T-helper 1 cell treated with Interleukin-12 subunit alpha and Interleukin-12 subunit beta and Interleukin-4 antibody, amounts not matched to agents 30 μg/mL and 1 μg/mL, for 36 hours (primary cell): ENCODE measurements at regions not wholly inside any gene's neighbourhood (a gene's known extent, or its start where the extent isn't known, plus 50 kb on each side); places are given as distances from the start of the nearest gene placed in this dataset.

Experiments
- H3K27ac Mint-ChIP-seq: one replicate; pipeline ENCODE4 v1.8.0; 2021; ENCODE audit warnings: mild to moderate bottlenecking, mixed read lengths
- H3K27me3 Mint-ChIP-seq: one replicate; pipeline ENCODE4 v1.8.0; 2021; ENCODE audit warnings: low read depth, mixed read lengths
- H3K36me3 Mint-ChIP-seq: one replicate; pipeline ENCODE4 v1.8.0; 2021; ENCODE audit warnings: low read depth, mixed read lengths
- H3K4me1 Mint-ChIP-seq: one replicate; pipeline ENCODE4 v1.8.0; 2021; ENCODE audit warnings: low read depth, mixed read lengths
- H3K4me3 Mint-ChIP-seq: one replicate; pipeline ENCODE4 v1.8.0; 2021; ENCODE audit warnings: mild to moderate bottlenecking, moderate library complexity, mixed read lengths
- H3K9me3 Mint-ChIP-seq: one replicate; pipeline ENCODE4 v1.8.0; 2021; ENCODE audit warnings: mixed read lengths

- peaks cover 5% of the 10 kb centered on the region for H3K27me3 Mint-ChIP-seq
- H3K9me3 Mint-ChIP-seq, result no peaks in the 10 kb centered on the region
- H3K4me3 Mint-ChIP-seq, result no peak overlapping the region
- H3K4me1 Mint-ChIP-seq, result no peaks in the 10 kb centered on the region
- H3K36me3 Mint-ChIP-seq, result no peaks in the 10 kb centered on the region
- no peak overlapping the region for H3K27ac Mint-ChIP-seq
These were observed 152.3 kb downstream of the GAS1 start for GRCh38 chr9:86795047-86795442.

- H3K27ac Mint-ChIP-seq, result no peak overlapping the region
- H3K9me3 Mint-ChIP-seq, result no peaks in the 10 kb centered on the region
- H3K36me3 Mint-ChIP-seq, result no peaks in the 10 kb centered on the region
- H3K4me1 Mint-ChIP-seq, result no peaks in the 10 kb centered on the region
- H3K27me3 Mint-ChIP-seq, result peaks cover 5% of the 10 kb centered on the region
- no peak overlapping the region for H3K4me3 Mint-ChIP-seq
These were observed 152.8 kb downstream of the GAS1 start for GRCh38 chr9:86794391-86795046.

GRCh38 chr9:86792136-86792535 lies 155.2 kb downstream of the GAS1 start:
- Mint-ChIP-seq H3K36me3 (no peaks in the 10 kb centered on the region), H3K4me3 (no peak overlapping the region), H3K27me3 (peaks cover 5% of the 10 kb centered on the region), H3K4me1 (no peaks in the 10 kb centered on the region), H3K9me3 (no peaks in the 10 kb centered on the region), H3K27ac (no peak overlapping the region)

GRCh38 chr9:86790805-86791204 lies 156.5 kb downstream of the GAS1 start:
- Mint-ChIP-seq H3K36me3 (no peaks in the 10 kb centered on the region), H3K27me3 (peaks cover 5% of the 10 kb centered on the region), H3K4me3 (no peak overlapping the region), H3K4me1 (no peaks in the 10 kb centered on the region), H3K27ac (no peak overlapping the region), H3K9me3 (no peaks in the 10 kb centered on the region)

GRCh38 chr9:86788456-86788855 lies 158.8 kb downstream of the GAS1 start:
- no peaks in the 10 kb centered on the region for H3K4me1 Mint-ChIP-seq
- H3K27ac Mint-ChIP-seq, result no peak overlapping the region
- no peaks in the 10 kb centered on the region for H3K36me3 Mint-ChIP-seq

GRCh38 chr9:86783884-86784283 lies 163.4 kb downstream of the GAS1 start:
- Mint-ChIP-seq H3K4me1 (no peaks in the 10 kb centered on the region), H3K4me3 (no peak overlapping the region), H3K27me3 (peaks cover 4% of the 10 kb centered on the region), H3K9me3 (no peaks in the 10 kb centered on the region), H3K36me3 (no peaks in the 10 kb centered on the region), H3K27ac (no peak overlapping the region)

More at GRCh38 chr9:86788456-86788855, 158.8 kb downstream of the GAS1 start:
- no peaks in the 10 kb centered on the region for H3K9me3 Mint-ChIP-seq
- peaks cover 4% of the 10 kb centered on the region for H3K27me3 Mint-ChIP-seq
- no peak overlapping the region for H3K4me3 Mint-ChIP-seq

GRCh38 chr9:86782831-86783230 lies 164.5 kb downstream of the GAS1 start:
- no peak overlapping the region for H3K27ac Mint-ChIP-seq
- no peak overlapping the region for H3K4me3 Mint-ChIP-seq

GRCh38 chr9:86778761-86779160 lies 168.5 kb downstream of the GAS1 start:
- H3K27me3 Mint-ChIP-seq, result peaks cover 2% of the 10 kb centered on the region
- H3K4me1 Mint-ChIP-seq, result no peaks in the 10 kb centered on the region
- H3K27ac Mint-ChIP-seq, result no peak overlapping the region
- no peaks in the 10 kb centered on the region for H3K36me3 Mint-ChIP-seq
- no peaks in the 10 kb centered on the region for H3K9me3 Mint-ChIP-seq
- H3K4me3 Mint-ChIP-seq, result no peak overlapping the region

More at GRCh38 chr9:86782831-86783230, 164.5 kb downstream of the GAS1 start:
- Mint-ChIP-seq H3K27me3 (peaks cover 4% of the 10 kb centered on the region), H3K36me3 (no peaks in the 10 kb centered on the region), H3K9me3 (no peaks in the 10 kb centered on the region), H3K4me1 (no peaks in the 10 kb centered on the region)

- Mint-ChIP-seq H3K4me1 (no peaks in the 10 kb centered on the region), H3K36me3 (no peaks in the 10 kb centered on the region), H3K27me3 (no peaks in the 10 kb centered on the region), H3K4me3 (no peak overlapping the region), H3K9me3 (no peaks in the 10 kb centered on the region), H3K27ac (no peak overlapping the region)
These were observed 171.6 kb downstream of the GAS1 start for GRCh38 chr9:86775718-86776117.

GRCh38 chr9:86774116-86774515 lies 173.2 kb downstream of the GAS1 start:
- no peaks in the 10 kb centered on the region for H3K4me1 Mint-ChIP-seq
- H3K4me3 Mint-ChIP-seq, result no peak overlapping the region
- no peaks in the 10 kb centered on the region for H3K9me3 Mint-ChIP-seq
- no peak overlapping the region for H3K27ac Mint-ChIP-seq
- H3K27me3 Mint-ChIP-seq, result no peaks in the 10 kb centered on the region
- no peaks in the 10 kb centered on the region for H3K36me3 Mint-ChIP-seq

- H3K36me3 Mint-ChIP-seq, result no peaks in the 10 kb centered on the region
- H3K4me1 Mint-ChIP-seq, result no peaks in the 10 kb centered on the region
- no peak overlapping the region for H3K27ac Mint-ChIP-seq
- no peak overlapping the region for H3K4me3 Mint-ChIP-seq
- no peaks in the 10 kb centered on the region for H3K9me3 Mint-ChIP-seq
- H3K27me3 Mint-ChIP-seq, result no peaks in the 10 kb centered on the region
These were observed 173.8 kb downstream of the GAS1 start for GRCh38 chr9:86773422-86773945.

- no peaks in the 10 kb centered on the region for H3K4me1 Mint-ChIP-seq
- no peaks in the 10 kb centered on the region for H3K9me3 Mint-ChIP-seq
- H3K36me3 Mint-ChIP-seq, result no peaks in the 10 kb centered on the region
- H3K4me3 Mint-ChIP-seq, result no peak overlapping the region
- no peaks in the 10 kb centered on the region for H3K27me3 Mint-ChIP-seq
- no peak overlapping the region for H3K27ac Mint-ChIP-seq
These were observed 174.7 kb downstream of the GAS1 start for GRCh38 chr9:86772635-86772993.

- Mint-ChIP-seq H3K27me3 (no peaks in the 10 kb centered on the region), H3K4me3 (no peak overlapping the region), H3K4me1 (no peaks in the 10 kb centered on the region), H3K9me3 (no peaks in the 10 kb centered on the region), H3K36me3 (no peaks in the 10 kb centered on the region), H3K27ac (no peak overlapping the region)
These were observed 175.2 kb downstream of the GAS1 start for GRCh38 chr9:86771941-86772634.

GRCh38 chr9:86771420-86771819 lies 175.9 kb downstream of the GAS1 start:
- H3K4me3 Mint-ChIP-seq, result no peak overlapping the region
- H3K27me3 Mint-ChIP-seq, result no peaks in the 10 kb centered on the region
- H3K4me1 Mint-ChIP-seq, result no peaks in the 10 kb centered on the region
- H3K36me3 Mint-ChIP-seq, result no peaks in the 10 kb centered on the region
- H3K9me3 Mint-ChIP-seq, result no peaks in the 10 kb centered on the region
- no peak overlapping the region for H3K27ac Mint-ChIP-seq

GRCh38 chr9:86768709-86769108 lies 178.6 kb downstream of the GAS1 start:
- Mint-ChIP-seq H3K4me3 (no peak overlapping the region), H3K4me1 (no peaks in the 10 kb centered on the region), H3K27ac (no peak overlapping the region)

More at GRCh38 chr9:86768709-86769108, 178.6 kb downstream of the GAS1 start:
- Mint-ChIP-seq H3K9me3 (no peaks in the 10 kb centered on the region), H3K27me3 (no peaks in the 10 kb centered on the region), H3K36me3 (no peaks in the 10 kb centered on the region)
